Frontal cortex (tissue), 3 donors: ENCODE measurements at regions not wholly inside any gene's neighbourhood (a gene's known extent, or its start where the extent isn't known, plus 50 kb on each side); places are given as distances from the start of the nearest gene placed in this dataset.
"Not testable (repeated sequence)": the region's sequence is repeated elsewhere in the genome, so short reads cannot be mapped to it uniquely, and the experiment has no call there.

ENCODE experiments used
- DNase-seq, 2 donors: peaks; one replicate each; pipeline ENCODE4 v3.0.0; 2012; ENCODE audit warnings: low spot score in 2 of 2
- FAIRE-seq: peaks from 2 replicates; lab custom pipeline; 2012; peaks lifted over from hg19 to GRCh38; lab: Jason Lieb, UNC
- donor health status: control.
- donor health status: control.
- donor health status: control.

GRCh38 chr2:175704568-175704967 lies 297.5 kb downstream of the LNPK start:
- FAIRE-seq, DNase-seq: not testable (repeated sequence)

DNA sequence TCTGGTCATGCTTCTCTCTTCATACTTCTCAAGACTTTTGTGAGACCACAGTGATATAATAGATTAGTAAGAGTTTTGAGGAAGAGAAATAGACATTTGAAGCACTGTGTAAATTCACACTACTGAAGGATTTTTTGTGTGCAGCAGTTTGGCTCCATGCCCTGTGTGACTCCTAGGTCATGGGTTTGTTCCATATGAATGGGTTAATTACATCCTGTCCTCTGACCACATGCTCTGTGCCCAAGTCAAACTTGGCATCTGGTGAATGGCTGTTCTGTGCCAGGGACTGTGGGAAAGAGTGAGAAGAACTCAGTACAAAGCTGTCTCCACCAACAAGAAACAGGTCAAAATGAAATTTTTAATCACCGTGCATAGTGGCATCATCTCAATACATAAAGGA lies 304.0 kb downstream of the LNPK start:
- DNase-seq: no peak
- FAIRE-seq: no peak

GRCh38 chr2:175690113-175690837 lies 311.8 kb downstream of the LNPK start:
- FAIRE-seq: peak; percentile 94
- peak in 1 of 2 donors; percentile 18 for DNase-seq

- FAIRE-seq (no peak), DNase-seq (no peak)
These were observed 313.8 kb downstream of the LNPK start for GRCh38 chr2:175688243-175688642.

- no peak for DNase-seq
- FAIRE-seq: no peak
These were observed 314.6 kb downstream of the LNPK start for GRCh38 chr2:175687465-175687864.

DNA sequence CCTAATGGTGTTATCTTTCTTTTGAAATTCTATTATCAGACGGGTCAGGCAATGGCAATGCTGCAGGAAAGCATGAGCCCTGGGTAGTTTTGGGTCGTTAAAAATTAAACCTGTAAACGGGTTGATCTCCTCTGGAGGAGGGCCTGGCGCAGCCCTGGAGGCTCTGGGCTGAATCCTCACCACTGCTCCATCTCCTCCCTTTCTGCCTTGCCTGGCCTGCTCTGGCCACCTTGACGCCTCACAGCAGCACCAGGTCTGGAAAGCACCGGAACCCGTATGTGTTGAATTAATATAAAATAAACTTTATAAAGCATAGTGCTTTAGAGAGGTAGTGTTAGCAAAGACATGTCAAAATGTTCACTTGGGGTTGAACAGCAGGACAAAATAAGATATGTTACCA lies 316.1 kb downstream of the LNPK start:
- no peak for FAIRE-seq
- no peak for DNase-seq

GRCh38 chr2:175684466-175684865 lies 317.6 kb downstream of the LNPK start:
- FAIRE-seq (no peak), DNase-seq (no peak)

- no peak for DNase-seq
- no peak for FAIRE-seq
These were observed 322.3 kb downstream of the LNPK start for GRCh38 chr2:175679728-175680127.

DNA sequence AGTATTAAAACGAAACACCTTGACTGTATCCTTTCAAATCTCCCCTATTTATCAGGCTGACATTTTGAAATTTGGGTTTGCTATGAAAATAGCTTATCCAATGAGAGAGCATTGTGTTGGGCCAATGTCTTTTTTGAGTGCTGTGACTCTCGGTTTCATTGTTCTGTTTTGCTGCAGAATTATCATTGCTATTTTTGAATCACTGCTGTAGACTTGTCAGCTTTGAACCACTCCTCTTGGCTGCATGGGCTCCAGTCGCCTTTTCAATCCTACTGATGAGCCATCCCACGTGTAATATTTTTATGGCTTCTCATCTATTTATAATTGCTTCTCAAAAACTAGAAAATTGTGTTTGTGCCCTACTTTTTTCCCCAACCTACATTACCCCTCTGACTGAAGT lies 322.8 kb downstream of the LNPK start:
- FAIRE-seq: no peak
- DNase-seq: no peak

DNA sequence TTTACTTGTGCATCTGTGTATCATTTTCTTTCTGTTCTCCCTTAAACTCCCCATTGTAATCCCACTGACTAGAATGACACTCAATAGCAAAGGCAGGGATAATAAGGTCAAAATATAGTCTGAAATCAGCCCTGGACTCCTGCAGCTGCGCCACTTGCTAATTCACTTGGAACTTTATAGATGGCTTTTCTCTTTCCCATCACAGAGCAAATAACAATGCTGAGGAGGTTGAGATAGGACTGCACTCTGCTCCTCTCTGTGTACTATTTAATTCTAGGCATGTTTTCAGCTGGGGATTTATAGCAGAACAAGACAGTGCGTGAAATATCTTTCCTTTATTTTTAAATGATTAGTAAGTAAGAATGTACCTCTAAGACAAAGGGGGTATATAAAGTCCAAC lies 324.2 kb downstream of the LNPK start:
- DNase-seq: no peak
- no peak for FAIRE-seq

DNA sequence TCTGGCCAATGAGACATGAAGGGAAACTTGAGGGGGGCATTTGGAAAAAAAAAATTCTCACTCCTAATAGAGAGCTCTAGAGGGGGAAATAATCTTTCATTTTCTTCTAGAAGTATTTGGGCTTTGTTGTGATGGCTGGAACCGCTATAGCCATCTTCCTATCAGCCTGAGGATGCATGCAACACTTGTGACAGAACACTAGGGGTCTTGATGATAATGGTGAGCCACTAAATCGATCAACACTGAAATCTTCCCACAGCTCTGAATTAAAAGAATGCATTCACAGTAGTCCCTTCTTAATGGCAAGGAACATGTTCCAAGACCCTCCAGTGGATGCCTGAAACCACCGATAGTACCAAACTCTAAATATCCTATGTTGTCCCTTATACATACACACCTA lies 325.3 kb downstream of the LNPK start:
- FAIRE-seq: no peak

DNA sequence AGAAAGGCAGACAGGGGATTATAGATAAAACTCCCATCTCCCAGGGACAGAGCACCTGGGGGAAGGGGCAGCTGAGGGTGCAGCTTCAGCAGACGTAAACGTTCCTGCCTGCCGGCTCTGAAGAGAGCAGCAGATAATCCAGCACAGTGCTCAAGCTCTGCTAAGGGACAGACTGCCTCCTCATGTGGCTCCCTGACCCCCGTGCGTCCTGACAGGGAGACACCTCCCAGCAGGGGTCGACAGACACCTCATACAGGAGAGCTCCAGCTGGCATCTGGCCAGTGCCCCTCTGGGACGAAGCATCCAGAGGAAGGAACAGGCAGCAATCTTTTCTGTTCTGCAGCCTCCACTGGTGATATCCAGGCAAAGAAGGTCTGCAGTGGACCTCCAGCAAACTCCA lies 333.3 kb downstream of the LNPK start:
- FAIRE-seq, DNase-seq: not testable (repeated sequence)

More for the DNA sequence above, 325.3 kb downstream of the LNPK start:
- no peak for DNase-seq

DNA sequence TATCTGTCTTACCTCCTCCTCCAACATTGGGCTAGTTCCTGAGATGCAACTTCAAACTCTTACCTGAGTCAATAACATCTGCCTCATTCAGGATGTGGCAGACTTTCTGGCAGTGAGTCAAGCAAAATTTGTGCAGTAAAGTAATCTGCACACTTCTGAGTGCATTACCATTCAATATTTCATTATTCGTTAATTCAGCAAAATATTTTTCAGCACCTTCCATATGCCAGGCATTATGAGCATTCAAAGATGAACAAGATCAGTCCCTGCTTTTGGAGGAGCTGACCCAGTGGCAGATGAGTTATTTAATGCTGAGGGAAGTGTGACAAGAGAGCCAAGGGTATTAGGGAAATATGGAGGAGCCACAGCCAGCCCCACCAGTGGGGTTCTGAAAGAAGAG lies 339.7 kb downstream of the LNPK start:
- FAIRE-seq (no peak), DNase-seq (no peak)

DNA sequence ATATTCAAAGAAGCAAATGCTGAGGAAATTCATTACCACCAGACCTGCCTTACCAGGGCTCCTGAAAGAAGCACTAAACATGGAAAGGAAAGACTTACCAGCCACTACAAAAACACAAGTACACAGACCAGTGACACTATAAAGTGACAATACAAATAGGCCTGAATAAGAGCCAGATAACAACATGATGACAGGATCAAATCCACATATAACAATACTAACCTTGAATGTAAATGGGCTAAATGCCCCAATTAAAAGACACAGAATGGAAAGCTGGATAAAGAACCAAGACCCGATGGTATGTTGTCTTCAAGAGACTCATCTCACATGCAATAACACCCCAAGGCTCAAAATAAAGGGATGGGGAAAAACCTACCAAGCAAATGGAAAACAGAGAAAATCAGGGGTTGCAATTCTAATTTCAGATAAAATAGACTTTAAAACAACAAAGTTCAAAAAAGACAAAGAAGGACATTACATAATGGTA lies 353.4 kb downstream of the LNPK start:
- DNase-seq: no peak
- no peak for FAIRE-seq

DNA sequence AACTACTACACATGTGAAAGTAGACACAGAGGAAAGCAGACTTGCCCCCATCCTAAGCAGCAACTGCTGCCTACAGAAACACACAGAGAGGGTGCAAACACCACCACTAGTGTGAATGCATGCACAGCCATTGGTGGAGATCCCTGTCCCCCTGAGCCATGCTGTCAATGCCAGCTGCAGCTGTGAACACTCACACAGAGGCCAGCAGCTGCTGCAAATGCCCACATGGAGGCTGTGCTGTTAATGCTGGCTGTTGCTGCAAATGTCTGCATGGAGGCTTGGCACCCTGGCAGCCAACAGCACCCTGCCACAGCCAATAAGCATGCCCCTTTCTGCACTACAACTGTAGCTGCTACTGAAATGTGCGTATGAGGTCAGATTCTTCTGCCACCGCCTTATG lies 355.0 kb downstream of the LNPK start:
- DNase-seq (no peak), FAIRE-seq (no peak)

- FAIRE-seq (no peak), DNase-seq (no peak)
These were observed 361.4 kb downstream of the LNPK start for GRCh38 chr2:175640655-175641054.

DNA sequence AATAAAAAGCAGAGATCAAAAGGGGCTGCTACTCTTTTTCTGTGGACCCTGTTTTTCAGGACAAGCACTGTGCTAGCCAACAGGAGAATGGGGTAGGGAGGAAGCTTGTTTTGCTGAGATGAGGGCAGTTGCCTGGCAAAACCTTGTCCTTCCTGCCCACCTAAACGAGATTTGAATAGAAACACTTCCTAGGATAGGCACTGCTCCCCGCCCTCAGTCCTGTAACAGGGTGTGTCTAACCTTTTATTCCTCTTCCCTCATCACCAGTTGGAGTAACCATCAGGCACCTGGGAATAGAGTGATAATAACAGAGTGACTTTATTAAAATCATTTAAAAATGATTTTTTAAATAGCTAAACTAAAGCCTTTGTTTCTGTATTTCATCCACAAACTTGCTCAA lies 368.8 kb downstream of the LNPK start:
- FAIRE-seq (no peak), DNase-seq (no peak)

GRCh38 chr2:175631245-175631623 lies 370.8 kb downstream of the LNPK start:
- no peak for DNase-seq
- no peak for FAIRE-seq

- FAIRE-seq: no peak
These were observed 371.5 kb downstream of the LNPK start for GRCh38 chr2:175630280-175631244.

DNA sequence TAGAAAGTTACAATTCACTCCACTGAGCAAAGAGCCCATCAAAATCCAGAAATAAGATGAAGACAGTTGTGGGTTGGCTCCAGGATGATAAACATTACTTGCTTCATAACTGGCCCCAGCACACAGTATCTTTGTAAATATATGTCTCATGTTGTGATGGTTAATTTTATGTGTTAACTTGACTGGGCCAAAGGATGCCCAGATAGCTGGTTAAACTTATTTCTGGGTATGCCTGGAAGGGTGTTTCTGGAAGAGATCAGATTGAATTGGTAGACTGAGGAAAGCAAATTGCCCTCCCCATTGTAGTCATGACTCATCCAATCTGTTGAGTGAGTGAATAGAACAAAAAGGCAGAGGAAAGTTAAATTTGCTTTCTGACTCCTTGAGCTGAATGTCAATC lies 373.8 kb downstream of the LNPK start:
- no peak for FAIRE-seq

More at GRCh38 chr2:175630280-175631244, 371.5 kb downstream of the LNPK start:
- DNase-seq: no peak

DNA sequence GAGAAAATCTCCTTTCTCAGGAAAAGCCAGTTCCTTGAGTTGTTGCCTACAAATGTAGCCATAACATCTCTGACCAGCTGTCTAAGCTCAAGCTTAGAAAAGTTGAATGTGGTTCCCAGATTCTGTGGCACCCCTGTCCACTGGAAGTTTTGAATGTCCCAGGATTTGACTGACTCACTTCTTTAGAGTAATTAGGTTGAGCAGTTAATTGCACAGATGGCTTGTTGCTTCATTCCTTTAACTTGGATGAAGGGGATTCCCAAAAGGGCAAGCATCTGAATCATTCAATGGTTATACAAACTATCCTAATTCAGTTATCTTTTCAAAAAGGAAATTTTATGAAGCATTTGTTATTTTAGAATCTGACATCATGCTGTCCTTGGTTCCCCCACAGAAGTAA lies 374.7 kb downstream of the LNPK start:
- DNase-seq (no peak), FAIRE-seq (no peak)

More for the DNA sequence above, 373.8 kb downstream of the LNPK start:
- no peak for DNase-seq
